Parathyroid adenoma (tissue), 2 donors: ENCODE measurements at regions not wholly inside any gene's neighbourhood (a gene's known extent, or its start where the extent isn't known, plus 50 kb on each side); places are given as distances from the start of the nearest gene placed in this dataset.
"Not testable (repeated sequence)": the region's sequence is repeated elsewhere in the genome, so short reads cannot be mapped to it uniquely, and the experiment has no call there.

Source experiments
- H2AFZ ChIP-seq: fragments of 300-600 bp; sonication (generic); one replicate; pipeline ENCODE4 v1.7.0; 2017; ENCODE audit warnings: antibody characterized with exemption, mild to moderate bottlenecking
- H3K27ac ChIP-seq: fragments of 300-600 bp; sonication (generic); one replicate; pipeline ENCODE4 v1.7.0; 2017
- H3K27me3 ChIP-seq: fragments of 300-600 bp; sonication (generic); one replicate; pipeline ENCODE4 v1.7.0; 2017; ENCODE audit warnings: low read length; ENCODE audit not compliant: control insufficient read depth, insufficient read depth
- H3K36me3 ChIP-seq: fragments of 300-600 bp; sonication (generic); one replicate; pipeline ENCODE4 v1.7.0; 2017; ENCODE audit warnings: low read length; ENCODE audit not compliant: control insufficient read depth, insufficient read depth
- H3K4me1 ChIP-seq: fragments of 300-600 bp; sonication (generic); one replicate; pipeline ENCODE4 v1.7.0; 2017; ENCODE audit warnings: control low read depth
- H3K4me2 ChIP-seq: fragments of 300-600 bp; sonication (generic); one replicate; pipeline ENCODE4 v1.7.0; 2017; ENCODE audit warnings: low read length
- H3K4me3 ChIP-seq: fragments of 300-600 bp; sonication (generic); one replicate; pipeline ENCODE4 v1.7.0; 2017; ENCODE audit warnings: low read depth, low read length
- H3K79me2 ChIP-seq: fragments of 300-600 bp; sonication (generic); one replicate; pipeline ENCODE4 v1.7.0; 2017; ENCODE audit warnings: control low read depth
- H3K9ac ChIP-seq: fragments of 300-600 bp; sonication (generic); one replicate; pipeline ENCODE4 v1.7.0; 2017; ENCODE audit warnings: mild to moderate bottlenecking
- H3K9me3 ChIP-seq: fragments of 300-600 bp; sonication (generic); one replicate; pipeline ENCODE4 v1.7.0; 2017; ENCODE audit warnings: low read length; ENCODE audit not compliant: control insufficient read depth
- TF ChIP-seq, protein P1 (sequence below): fragments of 300-600 bp; sonication (generic); IDR thresholded peaks from one replicate; pipeline ENCODE4 v1.7.0; 2017; ENCODE audit warnings: antibody characterized with exemption, mild to moderate bottlenecking
- donor health status: primary hyperparathyroidism.

DNA sequence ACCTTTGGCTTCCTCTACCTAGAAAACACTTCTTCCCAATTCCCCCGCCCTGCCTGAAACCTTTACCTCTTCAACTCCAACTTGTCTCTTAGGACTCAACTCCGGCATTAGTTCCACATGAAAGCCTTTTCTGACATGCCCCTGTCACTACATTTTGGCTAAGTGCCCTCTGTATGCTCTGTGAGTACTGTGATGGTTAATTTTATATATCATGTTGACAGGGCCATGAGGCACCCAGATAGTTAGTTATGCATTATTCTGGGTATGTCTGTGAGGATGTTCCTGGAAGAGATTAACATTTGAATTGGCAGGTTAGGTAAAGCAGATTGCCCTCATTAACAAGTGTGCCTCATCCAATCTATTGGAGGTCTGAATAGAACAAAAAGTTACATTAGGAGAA lies 75.6 kb upstream of the NCKAP5 start:
- H3K4me1 ChIP-seq: no peaks in the 10 kb centered on the region
- H3K36me3 ChIP-seq: no peaks in the 10 kb centered on the region
- H3K4me3 ChIP-seq: no peak overlapping the region
- no peaks in the 10 kb centered on the region for H3K79me2 ChIP-seq
- H3K9me3 ChIP-seq: no peaks in the 10 kb centered on the region
- no peak overlapping the region for H2AFZ ChIP-seq
- H3K4me2 ChIP-seq: no peak overlapping the region
- no peak overlapping the region for H3K9ac ChIP-seq
- H3K27ac ChIP-seq: no peak overlapping the region
- TF ChIP-seq, protein P1, sequence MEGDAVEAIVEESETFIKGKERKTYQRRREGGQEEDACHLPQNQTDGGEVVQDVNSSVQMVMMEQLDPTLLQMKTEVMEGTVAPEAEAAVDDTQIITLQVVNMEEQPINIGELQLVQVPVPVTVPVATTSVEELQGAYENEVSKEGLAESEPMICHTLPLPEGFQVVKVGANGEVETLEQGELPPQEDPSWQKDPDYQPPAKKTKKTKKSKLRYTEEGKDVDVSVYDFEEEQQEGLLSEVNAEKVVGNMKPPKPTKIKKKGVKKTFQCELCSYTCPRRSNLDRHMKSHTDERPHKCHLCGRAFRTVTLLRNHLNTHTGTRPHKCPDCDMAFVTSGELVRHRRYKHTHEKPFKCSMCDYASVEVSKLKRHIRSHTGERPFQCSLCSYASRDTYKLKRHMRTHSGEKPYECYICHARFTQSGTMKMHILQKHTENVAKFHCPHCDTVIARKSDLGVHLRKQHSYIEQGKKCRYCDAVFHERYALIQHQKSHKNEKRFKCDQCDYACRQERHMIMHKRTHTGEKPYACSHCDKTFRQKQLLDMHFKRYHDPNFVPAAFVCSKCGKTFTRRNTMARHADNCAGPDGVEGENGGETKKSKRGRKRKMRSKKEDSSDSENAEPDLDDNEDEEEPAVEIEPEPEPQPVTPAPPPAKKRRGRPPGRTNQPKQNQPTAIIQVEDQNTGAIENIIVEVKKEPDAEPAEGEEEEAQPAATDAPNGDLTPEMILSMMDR: no peak
- H3K27me3 ChIP-seq: no peaks in the 10 kb centered on the region

DNA sequence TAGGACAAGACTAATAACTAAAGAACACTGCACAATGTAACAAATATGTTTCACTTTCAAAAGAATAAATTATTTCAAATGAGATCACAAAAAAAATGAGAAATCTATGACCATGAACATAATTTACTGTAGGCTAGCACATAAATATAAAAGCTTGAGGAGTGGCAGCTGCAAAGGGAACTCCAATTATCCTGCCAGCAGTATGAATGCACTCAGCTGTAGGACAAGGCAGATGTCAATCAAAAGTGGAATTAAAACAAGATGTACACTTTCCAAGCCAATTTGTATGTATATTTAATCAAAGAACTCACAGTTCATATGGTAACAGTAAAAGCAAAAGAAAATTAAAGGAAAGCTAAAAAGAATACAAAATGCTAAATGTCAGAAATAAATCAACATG lies 76.6 kb upstream of the NCKAP5 start:
- no peaks in the 10 kb centered on the region for H3K27me3 ChIP-seq
- H2AFZ ChIP-seq: no peak overlapping the region
- H3K79me2 ChIP-seq: no peaks in the 10 kb centered on the region
- H3K4me2 ChIP-seq: no peak overlapping the region
- no peak overlapping the region for H3K9ac ChIP-seq
- no peaks in the 10 kb centered on the region for H3K36me3 ChIP-seq
- TF ChIP-seq, protein P1: no peak
- no peaks in the 10 kb centered on the region for H3K4me1 ChIP-seq
- no peaks in the 10 kb centered on the region for H3K9me3 ChIP-seq
- no peak overlapping the region for H3K27ac ChIP-seq
- no peak overlapping the region for H3K4me3 ChIP-seq

DNA sequence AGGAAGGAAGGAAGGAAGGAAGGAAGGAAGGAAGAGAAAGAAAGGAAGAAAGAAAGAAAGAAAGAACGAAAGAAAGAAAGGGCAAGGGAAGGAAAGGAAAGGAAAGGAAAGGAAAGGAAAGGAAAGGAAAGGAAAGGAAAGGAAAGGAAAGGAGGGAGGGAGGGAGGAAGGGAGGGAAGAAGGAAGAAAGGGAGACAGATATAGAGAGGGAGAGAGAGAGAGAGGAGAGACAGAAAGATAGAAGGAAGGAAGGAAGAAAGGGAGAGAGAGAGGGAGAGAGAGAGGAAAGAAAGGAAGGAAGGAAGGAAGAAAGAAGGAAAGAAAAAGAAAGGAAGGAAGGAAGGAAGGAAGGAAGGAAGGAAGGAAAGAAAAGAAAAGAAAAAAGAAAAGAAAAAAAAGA lies 79.1 kb upstream of the NCKAP5 start:
- H3K27me3 ChIP-seq, H2AFZ ChIP-seq, H3K4me1 ChIP-seq, H3K79me2 ChIP-seq, H3K4me3 ChIP-seq, H3K36me3 ChIP-seq, H3K9ac ChIP-seq, H3K27ac ChIP-seq, H3K9me3 ChIP-seq, H3K4me2 ChIP-seq: not testable (repeated sequence)

DNA sequence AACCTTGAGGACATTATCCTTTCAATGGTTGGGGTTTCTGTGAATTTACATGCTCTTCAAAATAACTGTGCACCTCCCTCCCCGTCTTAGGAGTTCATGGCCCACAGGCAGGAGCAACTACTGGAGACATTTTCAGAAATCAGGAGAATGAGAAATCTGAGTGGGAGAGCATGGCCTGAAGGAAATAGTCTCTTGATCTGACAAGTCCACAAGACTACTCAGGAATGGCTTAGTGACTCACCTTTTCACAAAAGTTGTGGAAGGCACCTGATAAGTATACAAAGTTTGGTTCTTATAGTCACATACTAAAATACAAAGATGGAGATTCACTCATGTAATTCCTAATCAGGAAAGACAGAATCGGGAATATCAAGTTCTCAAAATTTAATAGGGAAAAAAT lies 83.6 kb upstream of the NCKAP5 start:
- no peak overlapping the region for H3K4me3 ChIP-seq
- H2AFZ ChIP-seq: no peak overlapping the region
- TF ChIP-seq, protein P1: no peak
- no peaks in the 10 kb centered on the region for H3K79me2 ChIP-seq
- H3K9ac ChIP-seq: no peak overlapping the region
- H3K27me3 ChIP-seq: no peaks in the 10 kb centered on the region
- no peaks in the 10 kb centered on the region for H3K9me3 ChIP-seq
- no peaks in the 10 kb centered on the region for H3K36me3 ChIP-seq
- H3K4me1 ChIP-seq: no peaks in the 10 kb centered on the region
- H3K4me2 ChIP-seq: no peak overlapping the region
- H3K27ac ChIP-seq: no peak overlapping the region

DNA sequence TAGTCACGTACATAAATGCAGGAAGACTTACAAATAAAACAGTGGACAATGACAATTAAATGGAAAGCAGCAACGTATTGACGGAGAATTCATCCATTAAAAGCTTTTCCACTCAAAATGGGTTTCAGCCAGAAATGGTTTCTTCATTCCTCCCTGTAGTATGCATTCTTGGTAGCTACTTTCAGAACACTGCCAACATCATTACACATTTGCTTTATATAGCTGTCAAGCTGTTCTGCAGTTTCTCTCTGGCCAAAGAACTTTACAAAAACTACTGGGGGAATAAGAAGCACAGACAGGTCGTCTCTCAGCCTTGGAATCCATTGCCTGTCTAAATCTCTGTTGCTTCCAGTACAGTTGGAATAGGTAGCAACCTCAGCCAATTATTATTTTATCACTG lies 84.1 kb upstream of the NCKAP5 start:
- H3K27me3 ChIP-seq: no peaks in the 10 kb centered on the region
- no peaks in the 10 kb centered on the region for H3K36me3 ChIP-seq
- no peak overlapping the region for H3K9ac ChIP-seq
- no peaks in the 10 kb centered on the region for H3K4me1 ChIP-seq
- H3K79me2 ChIP-seq: no peaks in the 10 kb centered on the region
- no peak overlapping the region for H2AFZ ChIP-seq
- no peak overlapping the region for H3K4me2 ChIP-seq
- TF ChIP-seq, protein P1: no peak
- no peaks in the 10 kb centered on the region for H3K9me3 ChIP-seq
- H3K27ac ChIP-seq: no peak overlapping the region
- no peak overlapping the region for H3K4me3 ChIP-seq
